ENCODE measurements at regions not wholly inside any gene's neighbourhood (a gene's known extent, or its start where the extent isn't known, plus 50 kb on each side); places are given as distances from the start of the nearest gene placed in this dataset.

- no peak for DNase-seq (ENCODE audit: low spot score)
- TF ChIP-seq CTCF (IDR thresholded peaks at IDR 0.05; ENCODE audit: extremely low read depth, missing control alignments), result no peak
Measured at GRCh38 chr14:53437858-53438257, 284.7 kb upstream of the DDHD1 start.

GRCh38 chr14:53432378-53432802 lies 279.3 kb upstream of the DDHD1 start:
- TF ChIP-seq CTCF (IDR thresholded peaks at IDR 0.05; ENCODE audit: extremely low read depth, missing control alignments), result peak; percentile 31
- peak; percentile 60 for DNase-seq (ENCODE audit: low spot score)

GRCh38 chr14:53430870-53431269 lies 277.7 kb upstream of the DDHD1 start:
- DNase-seq (ENCODE audit: low spot score), result no peak
- TF ChIP-seq CTCF (IDR thresholded peaks at IDR 0.05; ENCODE audit: extremely low read depth, missing control alignments), result no peak

- peak; percentile 14 for DNase-seq (ENCODE audit: low spot score)
- TF ChIP-seq CTCF (IDR thresholded peaks at IDR 0.05; ENCODE audit: extremely low read depth, missing control alignments), result peak; percentile 14
Measured at GRCh38 chr14:53412819-53413675, 259.9 kb upstream of the DDHD1 start.

GRCh38 chr14:53411125-53411524 lies 258.0 kb upstream of the DDHD1 start:
- no peak for TF ChIP-seq CTCF (IDR thresholded peaks at IDR 0.05; ENCODE audit: extremely low read depth, missing control alignments)
- no peak for DNase-seq (ENCODE audit: low spot score)

GRCh38 chr14:53409969-53410368 lies 256.8 kb upstream of the DDHD1 start:
- TF ChIP-seq CTCF (IDR thresholded peaks at IDR 0.05; ENCODE audit: extremely low read depth, missing control alignments), result no peak
- no peak for DNase-seq (ENCODE audit: low spot score)

GRCh38 chr14:53409289-53409688 lies 256.2 kb upstream of the DDHD1 start:
- no peak for DNase-seq (ENCODE audit: low spot score)
- no peak for TF ChIP-seq CTCF (IDR thresholded peaks at IDR 0.05; ENCODE audit: extremely low read depth, missing control alignments)

Data from GM20000 (cell line).